ENCODE measurements at regions not wholly inside any gene's neighbourhood (a gene's known extent, or its start where the extent isn't known, plus 50 kb on each side); places are given as distances from the start of the nearest gene placed in this dataset.

- no peak for DNase-seq (ENCODE audit: low read depth, low spot score)
These were observed 335.5 kb downstream of the NUAK1 start for GRCh38 chr12:105803292-105803691.

- DNase-seq (ENCODE audit: low read depth, low spot score): no peak
These were observed 334.0 kb downstream of the NUAK1 start for GRCh38 chr12:105804591-105805265.

DNA sequence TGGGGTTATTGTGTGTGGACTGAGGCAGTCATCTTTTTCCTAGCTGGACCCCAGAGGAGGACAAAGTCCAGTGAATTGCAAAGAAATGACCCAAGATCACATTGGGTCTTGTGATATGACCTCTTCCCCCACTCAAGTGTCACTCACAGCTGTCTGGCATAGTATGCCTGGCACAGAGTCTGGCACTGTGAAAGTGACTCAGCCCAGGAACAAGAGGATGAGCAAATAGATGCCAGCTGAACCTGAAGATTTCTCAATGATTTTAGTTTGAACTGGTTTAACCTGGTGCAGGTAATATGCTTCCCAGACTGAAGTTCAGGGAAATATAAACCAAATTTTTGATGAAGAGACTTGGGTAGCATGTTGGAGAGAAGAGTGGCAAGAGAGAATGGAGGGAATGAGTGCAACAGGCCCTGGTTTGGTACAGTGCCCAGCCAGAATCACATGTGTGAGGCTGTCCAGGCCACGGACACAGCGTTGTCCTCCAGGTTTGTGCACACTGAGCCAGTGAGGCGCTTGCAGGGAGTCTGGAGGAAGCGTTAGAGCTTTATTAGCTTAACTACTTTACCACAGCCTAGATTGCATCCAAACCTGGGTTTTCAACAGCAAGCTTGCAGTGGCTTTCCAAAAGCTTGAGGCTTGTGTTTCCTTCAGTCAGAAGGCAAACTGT is 332.9 kb downstream of the NUAK1 start:
- DNase-seq (ENCODE audit: low read depth, low spot score): no peak

DNA sequence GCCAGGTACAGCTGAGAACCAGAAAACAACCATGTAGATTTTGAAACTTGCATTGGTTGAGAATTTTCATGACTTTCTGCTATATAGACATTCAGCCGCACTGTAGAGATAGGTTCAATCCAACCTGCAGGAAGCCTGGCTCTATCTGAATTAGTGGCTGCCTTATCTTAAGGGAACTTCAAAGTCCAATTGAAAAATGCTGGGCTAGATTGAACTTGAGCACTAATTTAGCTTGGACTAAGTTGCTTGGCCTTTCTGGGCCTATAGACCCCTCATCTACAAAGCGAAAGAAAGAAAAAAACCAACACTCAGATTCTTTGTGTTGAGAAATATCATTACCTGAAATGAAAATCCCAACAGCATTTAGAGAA is 332.4 kb downstream of the NUAK1 start:
- DNase-seq (ENCODE audit: low read depth, low spot score): no peak

DNA sequence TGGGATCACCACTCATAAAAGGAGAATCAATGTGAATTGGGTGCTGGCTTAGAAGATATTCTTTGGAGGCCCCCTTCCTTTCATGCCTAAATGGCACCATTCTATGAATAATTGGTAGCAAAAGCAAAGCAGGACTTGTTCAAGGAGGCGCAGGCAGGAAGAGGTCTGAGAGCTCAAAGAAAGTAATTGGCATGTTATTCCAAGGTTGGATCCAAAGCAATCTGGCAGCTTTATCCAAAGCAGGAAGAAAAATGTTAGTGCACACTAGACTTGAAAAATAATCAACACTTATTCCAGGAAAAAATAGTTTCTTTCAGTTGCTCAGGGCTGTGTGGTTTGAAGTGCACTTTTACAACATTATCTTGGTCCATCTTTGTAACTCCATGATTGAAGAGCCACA is 326.4 kb downstream of the NUAK1 start:
- no peak for DNase-seq (ENCODE audit: low read depth, low spot score)

- DNase-seq (ENCODE audit: low read depth, low spot score): no peak
These were observed 325.6 kb downstream of the NUAK1 start for GRCh38 chr12:105813201-105813600.

GRCh38 chr12:105814283-105814682 is 324.5 kb downstream of the NUAK1 start:
- no peak for DNase-seq (ENCODE audit: low read depth, low spot score)

DNA sequence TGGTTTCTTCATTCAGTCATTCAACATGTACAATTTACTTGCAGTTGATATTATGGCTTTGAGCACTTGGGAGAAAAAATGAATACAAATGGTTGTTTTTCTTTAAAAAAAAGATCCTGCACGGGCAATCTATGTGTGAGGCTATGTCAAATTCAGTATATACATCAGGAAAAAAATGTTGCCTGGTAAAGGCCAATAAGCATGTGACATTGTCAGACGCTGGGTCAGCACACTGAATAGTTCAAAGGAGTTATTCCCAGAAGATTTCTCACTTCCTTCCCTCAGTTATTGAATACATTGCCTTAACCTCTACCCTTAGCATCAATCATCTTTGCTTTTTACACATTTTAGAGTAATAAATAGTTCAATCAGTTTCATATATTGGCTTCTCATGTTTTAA is 319.2 kb downstream of the NUAK1 start:
- no peak for DNase-seq (ENCODE audit: low read depth, low spot score)

GRCh38 chr12:105820429-105821125 is 318.2 kb downstream of the NUAK1 start:
- DNase-seq (ENCODE audit: low read depth, low spot score): no peak

- no peak for DNase-seq (ENCODE audit: low read depth, low spot score)
These were observed 316.3 kb downstream of the NUAK1 start for GRCh38 chr12:105822131-105823105.

GRCh38 chr12:105823810-105824209 is 314.9 kb downstream of the NUAK1 start:
- DNase-seq (ENCODE audit: low read depth, low spot score): no peak

GRCh38 chr12:105825141-105825540 is 313.6 kb downstream of the NUAK1 start:
- DNase-seq (ENCODE audit: low read depth, low spot score): no peak

- no peak for DNase-seq (ENCODE audit: low read depth, low spot score)
These were observed 307.4 kb downstream of the NUAK1 start for GRCh38 chr12:105831372-105831771.

GRCh38 chr12:105832021-105832420 is 306.7 kb downstream of the NUAK1 start:
- DNase-seq (ENCODE audit: low read depth, low spot score): no peak

GRCh38 chr12:105832806-105833205 is 305.9 kb downstream of the NUAK1 start:
- no peak for DNase-seq (ENCODE audit: low read depth, low spot score)

DNA sequence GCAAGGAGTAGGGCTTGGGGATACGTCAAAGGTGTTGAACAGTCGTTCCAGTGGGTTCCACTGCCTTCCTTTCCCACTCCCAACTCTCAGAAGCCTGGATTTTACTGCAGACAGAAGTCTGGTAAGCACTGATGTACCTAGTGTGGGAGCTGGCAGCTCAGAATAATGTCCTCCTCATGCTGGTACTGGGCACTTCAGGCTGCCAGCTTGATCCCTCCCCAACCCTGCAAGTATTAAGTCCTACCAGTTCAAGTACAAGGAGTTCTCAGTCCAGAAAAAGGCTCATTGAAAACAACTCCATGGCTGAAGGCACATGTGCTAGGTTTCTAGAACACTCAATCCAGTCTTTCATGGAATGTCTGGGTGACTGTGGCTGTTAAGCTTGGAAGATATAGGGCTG is 304.3 kb downstream of the NUAK1 start:
- no peak for DNase-seq (ENCODE audit: low read depth, low spot score)

DNA sequence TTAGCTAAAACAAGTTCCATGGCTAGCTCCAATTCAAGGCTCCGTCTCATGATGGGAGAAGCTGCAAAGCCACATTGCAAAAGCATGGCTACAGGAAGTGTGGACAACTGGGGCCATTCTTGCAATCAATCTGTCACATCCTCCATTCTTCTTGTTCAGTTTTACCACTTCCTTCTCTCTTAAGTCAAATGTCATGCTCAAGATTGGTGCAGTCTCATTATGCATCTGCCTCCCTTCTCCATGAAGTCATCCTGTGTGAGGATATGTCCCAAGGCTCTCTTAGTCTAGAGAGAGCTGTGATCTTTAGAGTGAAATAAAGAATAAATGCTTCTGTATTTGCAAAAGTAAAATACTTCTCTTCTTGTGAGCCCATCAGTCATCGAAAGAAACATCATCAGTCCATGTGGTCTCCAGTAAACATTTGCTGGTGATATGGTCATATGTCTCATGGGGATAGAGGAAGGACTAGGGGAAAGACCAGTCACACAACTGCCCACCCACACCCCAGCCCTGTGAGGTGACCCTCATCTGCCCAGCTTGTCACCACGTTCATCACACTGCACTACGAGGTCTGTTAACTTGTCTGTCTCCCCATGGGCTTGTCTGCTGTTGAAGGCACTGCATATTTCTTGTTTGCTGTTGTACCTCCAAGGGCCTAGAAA is 303.0 kb downstream of the NUAK1 start:
- DNase-seq (ENCODE audit: low read depth, low spot score): no peak

DNA sequence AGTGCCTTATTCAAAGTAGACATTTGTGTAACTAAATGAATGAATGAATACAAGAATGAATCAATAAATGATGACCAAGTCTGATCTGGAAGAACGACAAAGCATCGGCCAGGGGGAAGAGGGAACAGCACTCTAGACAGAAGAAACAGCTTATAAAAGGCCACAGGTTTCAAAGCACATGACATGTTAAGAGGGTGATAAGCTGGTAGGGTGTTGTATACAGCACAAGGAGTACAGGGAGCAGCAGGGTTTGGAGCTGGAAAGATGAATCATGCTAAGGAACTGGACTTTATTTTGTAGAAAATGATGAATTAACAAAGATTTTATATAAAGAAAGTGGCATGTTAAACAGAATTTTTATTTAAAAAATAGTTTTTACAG is 302.5 kb downstream of the NUAK1 start:
- DNase-seq (ENCODE audit: low read depth, low spot score): no peak

DNA sequence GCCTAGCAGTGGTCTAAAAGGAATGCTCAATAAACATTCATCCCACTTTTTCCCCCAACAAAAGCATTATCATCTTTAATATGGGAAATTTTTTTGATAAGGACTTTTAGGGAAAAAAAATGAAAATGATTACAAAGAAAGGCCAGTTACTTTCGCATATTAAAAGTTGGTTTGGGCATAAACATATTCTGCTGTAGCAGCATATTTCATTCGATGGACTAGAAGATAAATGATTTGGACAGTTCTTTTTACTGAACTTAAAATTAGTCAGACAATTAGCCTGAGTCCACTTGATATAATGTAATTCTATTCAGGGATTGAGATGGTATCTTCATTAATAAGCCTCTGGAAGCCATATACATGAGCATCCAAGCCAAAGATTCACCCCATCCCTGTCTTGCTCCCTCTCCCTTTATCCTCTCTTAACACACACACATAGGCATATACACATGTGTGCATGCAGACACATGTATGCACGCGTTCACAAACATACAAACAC is 299.1 kb downstream of the NUAK1 start:
- DNase-seq (ENCODE audit: low read depth, low spot score): no peak

GRCh38 chr12:105840384-105840783 is 298.4 kb downstream of the NUAK1 start:
- no peak for DNase-seq (ENCODE audit: low read depth, low spot score)

- no peak for DNase-seq (ENCODE audit: low read depth, low spot score)
These were observed 296.9 kb downstream of the NUAK1 start for GRCh38 chr12:105841840-105842239.
